Left kidney (tissue), 1 donor: ENCODE measurements at regions not wholly inside any gene's neighbourhood (a gene's known extent, or its start where the extent isn't known, plus 50 kb on each side); places are given as distances from the start of the nearest gene placed in this dataset.
"Not testable (repeated sequence)": the region's sequence is repeated elsewhere in the genome, so short reads cannot be mapped to it uniquely, and the experiment has no call there.

ENCODE experiments used
- DNase-seq: peaks from one replicate; pipeline ENCODE4 v3.0.0-alpha.2; 2013

- not testable (repeated sequence) for DNase-seq
Measured at GRCh38 chr13:111672198-111672597, 351.8 kb downstream of the TEX29 start.

DNA sequence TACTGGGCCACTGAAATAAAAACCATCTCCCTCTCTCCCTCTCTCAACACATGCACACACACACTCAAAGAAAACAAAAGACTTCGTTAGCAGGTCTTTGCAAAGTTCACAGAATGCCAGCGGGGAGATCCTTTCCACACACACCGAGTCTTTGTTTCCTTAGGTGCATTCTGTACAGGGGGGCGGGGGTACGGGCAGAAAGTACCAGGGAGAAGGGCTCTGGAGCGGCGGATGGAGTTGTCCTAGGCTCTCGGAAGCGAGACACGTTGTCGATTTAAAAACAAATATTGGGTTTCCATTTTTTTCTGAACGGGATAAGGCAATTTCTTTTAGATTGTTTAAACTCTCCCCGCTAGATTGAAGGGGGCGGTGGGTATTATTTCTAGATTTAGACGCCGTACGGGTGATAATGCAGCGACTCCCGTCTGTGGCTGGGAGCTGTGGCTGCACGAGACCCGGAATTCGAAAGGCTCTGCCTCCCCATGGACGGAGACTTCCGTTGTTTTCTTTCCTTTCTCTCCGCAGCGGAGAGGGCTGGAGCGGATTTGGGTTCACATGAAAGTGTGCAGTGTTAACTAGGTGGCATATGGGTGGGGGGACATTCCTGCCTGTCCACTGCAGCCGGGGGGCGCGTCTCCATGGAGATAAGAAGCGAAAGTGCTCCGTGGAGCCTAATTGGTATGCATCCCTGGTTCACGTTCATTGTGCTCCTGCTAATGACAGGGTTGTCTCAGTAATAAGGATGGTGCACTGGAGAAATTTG lies 357.9 kb downstream of the TEX29 start:
- not testable (repeated sequence) for DNase-seq

DNA sequence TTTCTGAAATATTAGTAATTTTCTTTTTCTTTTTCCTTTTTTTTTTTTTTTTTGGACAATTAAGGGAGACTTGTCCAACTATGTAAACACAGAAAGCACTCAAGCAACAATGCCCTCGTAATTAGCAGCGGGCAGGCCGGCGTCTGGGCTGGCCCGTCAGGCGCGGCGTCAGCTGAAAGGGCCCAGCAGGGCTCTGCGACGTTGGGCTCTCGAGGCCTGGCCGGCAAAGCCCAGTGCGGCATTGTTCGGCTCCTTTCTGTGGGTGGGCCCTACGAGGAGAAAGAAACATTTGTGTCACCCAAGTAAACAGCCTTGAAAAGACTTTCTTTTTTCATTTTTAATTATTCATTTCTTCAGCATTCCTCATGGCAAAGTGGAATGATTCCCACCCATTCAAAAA lies 359.2 kb downstream of the TEX29 start:
- not testable (repeated sequence) for DNase-seq

DNA sequence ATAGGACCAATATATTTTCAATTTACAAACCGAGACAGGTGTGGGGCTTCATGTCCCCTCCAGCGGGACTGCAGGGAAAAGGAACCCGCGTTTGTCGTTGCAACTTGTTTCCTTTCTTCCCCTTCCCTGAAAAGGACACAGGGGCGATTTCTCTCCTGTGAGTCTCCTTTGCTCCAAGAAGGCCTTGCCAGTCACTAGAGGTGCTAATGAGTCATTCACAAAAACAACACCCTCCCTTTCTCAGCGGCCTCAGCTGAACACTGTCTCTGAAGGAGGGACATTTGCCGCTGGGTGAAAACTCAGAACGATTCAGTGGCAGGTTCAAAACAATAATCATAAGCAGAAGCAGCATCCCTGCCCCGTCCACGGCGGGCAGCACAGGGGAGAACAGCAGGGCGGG lies 359.7 kb downstream of the TEX29 start:
- not testable (repeated sequence) for DNase-seq

DNA sequence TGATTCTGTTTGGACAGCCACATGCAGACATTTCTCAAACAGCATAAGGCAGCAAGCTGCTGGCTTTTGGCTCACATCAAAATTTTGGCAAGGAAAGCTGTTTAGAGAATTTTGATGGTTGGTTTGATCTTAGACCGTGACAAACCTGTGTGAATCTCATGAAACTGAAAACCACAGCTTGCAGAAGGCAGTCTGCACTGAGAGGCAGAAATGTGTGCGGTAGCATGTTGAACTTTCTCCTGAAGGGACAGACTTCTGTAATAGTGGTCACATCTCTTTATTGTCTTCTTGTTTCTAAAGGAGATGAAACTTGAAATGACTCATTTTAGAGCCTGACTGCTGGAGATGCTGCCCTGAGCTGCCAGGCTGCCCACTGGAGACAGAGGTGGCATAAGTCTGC lies 371.6 kb downstream of the TEX29 start:
- DNase-seq, result not testable (repeated sequence)

GRCh38 chr13:111696121-111696520 lies 370.8 kb upstream of the SOX1 start:
- not testable (repeated sequence) for DNase-seq

DNA sequence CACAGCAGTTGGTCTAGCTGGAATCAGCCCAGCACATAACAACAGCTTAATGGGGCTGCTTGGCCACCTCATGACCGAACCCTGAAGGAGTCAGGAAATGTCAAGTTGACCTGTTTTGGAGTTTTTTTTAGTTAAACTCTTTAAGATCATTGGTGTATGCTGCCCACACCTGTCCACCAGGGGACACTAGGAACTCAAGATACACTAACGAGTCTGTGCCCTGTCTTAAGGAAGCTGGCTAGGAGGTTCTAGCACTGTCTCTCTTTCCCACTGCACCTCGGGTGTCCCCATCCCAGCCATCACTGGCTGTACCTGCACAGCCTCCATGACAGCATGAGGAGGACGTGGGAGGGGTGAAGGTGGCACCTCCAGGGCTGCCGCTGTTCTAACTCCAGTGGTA lies 364.9 kb upstream of the SOX1 start:
- DNase-seq, result not testable (repeated sequence)
